ENCODE measurements at regions not wholly inside any gene's neighbourhood (a gene's known extent, or its start where the extent isn't known, plus 50 kb on each side); places are given as distances from the start of the nearest gene placed in this dataset.

- TF ChIP-seq CTCF (IDR thresholded peaks at IDR 0.05) (no peak), POLR2AphosphoS5 (IDR thresholded peaks at IDR 0.05) (no peak), POLR2A (IDR thresholded peaks at IDR 0.05; ENCODE audit: low read depth) (no peak)
These were observed 160.1 kb upstream of the GATA6 start for GRCh38 chr18:22009242-22009641.

Measured in esophagus muscularis mucosa (tissue), 3 donors.